Psoas muscle (tissue), 7 donors: ENCODE measurements at regions not wholly inside any gene's neighbourhood (a gene's known extent, or its start where the extent isn't known, plus 50 kb on each side); places are given as distances from the start of the nearest gene placed in this dataset.

Experiments
- ATAC-seq, 4 donors: fragments of 200-7000 bp; cut with Tn5 transposase; one replicate each; pipeline ENCODE4 v1.9.1; 2020; ENCODE audit warnings: moderate library complexity in 3 of 4, mild to moderate bottlenecking in 2 of 4
- DNase-seq, 2 donors: peaks; one replicate each; pipeline ENCODE4 v3.0.0-alpha.2; 2020
- H3K27ac ChIP-seq: fragments of 200-600 bp; one replicate; pipeline ENCODE4 v1.8.0; 2022
- H3K27me3 ChIP-seq, 3 donors: fragments of 200-600 bp in 1 of 3; one replicate each; pipeline versions ENCODE4 v1.6.1 to v1.8.0; 2013 to 2022; ENCODE audit warnings: low read length in 2 of 3, mild to moderate bottlenecking in 2 of 3, moderate library complexity in 1 of 3; ENCODE audit not compliant: insufficient read depth in 3 of 3
- H3K36me3 ChIP-seq, 2 donors: fragments of 200-600 bp in 1 of 2; one replicate each; pipeline versions ENCODE4 v1.6.1 to v1.8.0; 2013 to 2022; ENCODE audit warnings: low read depth in 1 of 2, mild to moderate bottlenecking in 1 of 2, moderate library complexity in 1 of 2; ENCODE audit not compliant: insufficient read depth in 1 of 2
- H3K4me1 ChIP-seq: fragments of 200-600 bp; one replicate; pipeline ENCODE4 v1.8.0; 2022
- H3K4me3 ChIP-seq: fragments of 200-600 bp; one replicate; pipeline ENCODE4 v1.8.0; 2022; ENCODE audit warnings: mild to moderate bottlenecking
- H3K9me3 ChIP-seq: fragments of 200-600 bp; one replicate; pipeline ENCODE4 v1.8.0; 2022
- WGBS, 3 donors: extraction: QIAGEN DNeasy Blood & Tissue Kit; methylation state at CpG; one replicate each; pipeline versions ENCODE4 v1.1.6 to v1.1.7; 2013; 5-methylcytosine and 5-hydroxymethylcytosine counted together
- intact Hi-C, 2 donors: fragments of 100-400 bp; cut with DNase I; formaldehyde crosslinking; loops; one replicate each; pipeline versions ENCODE4 v1.11.0 to v1.14.2; 2022
- TF ChIP-seq, protein P1 (sequence below): fragments of 200-600 bp; IDR thresholded peaks from one replicate; pipeline ENCODE4 v1.8.0; 2022; ENCODE audit warnings: antibody characterized with exemption
- donor health status: healthy with polysubstance abuse.
- donor health status: DM: no; HTN: no; CAD: no; lungs with moderate emphysema.
- donor health status: Bipolar disorder and iron deficiency.
- donor health status: healthy.
- donor health status: DM: yes; HTN: yes; CAD: no.
- donor health status: DM: no; HTN: no; CAD: no.
- donor health status: DM: yes; HTN: yes; CAD: no.

- no peaks in the 10 kb centered on the region for H3K36me3 ChIP-seq
- TF ChIP-seq, protein P1, sequence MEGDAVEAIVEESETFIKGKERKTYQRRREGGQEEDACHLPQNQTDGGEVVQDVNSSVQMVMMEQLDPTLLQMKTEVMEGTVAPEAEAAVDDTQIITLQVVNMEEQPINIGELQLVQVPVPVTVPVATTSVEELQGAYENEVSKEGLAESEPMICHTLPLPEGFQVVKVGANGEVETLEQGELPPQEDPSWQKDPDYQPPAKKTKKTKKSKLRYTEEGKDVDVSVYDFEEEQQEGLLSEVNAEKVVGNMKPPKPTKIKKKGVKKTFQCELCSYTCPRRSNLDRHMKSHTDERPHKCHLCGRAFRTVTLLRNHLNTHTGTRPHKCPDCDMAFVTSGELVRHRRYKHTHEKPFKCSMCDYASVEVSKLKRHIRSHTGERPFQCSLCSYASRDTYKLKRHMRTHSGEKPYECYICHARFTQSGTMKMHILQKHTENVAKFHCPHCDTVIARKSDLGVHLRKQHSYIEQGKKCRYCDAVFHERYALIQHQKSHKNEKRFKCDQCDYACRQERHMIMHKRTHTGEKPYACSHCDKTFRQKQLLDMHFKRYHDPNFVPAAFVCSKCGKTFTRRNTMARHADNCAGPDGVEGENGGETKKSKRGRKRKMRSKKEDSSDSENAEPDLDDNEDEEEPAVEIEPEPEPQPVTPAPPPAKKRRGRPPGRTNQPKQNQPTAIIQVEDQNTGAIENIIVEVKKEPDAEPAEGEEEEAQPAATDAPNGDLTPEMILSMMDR = no peak
- peaks cover 22% of the 10 kb centered on the region for H3K4me1 ChIP-seq
- H3K27me3 ChIP-seq = no peaks in the 10 kb centered on the region
- WGBS, 3 donors = 86 to 93% (median 92%) methylated on average over 10 of the region's 10 CpGs
- intact Hi-C loops = loop anchor here (5.0 kb wide), 1 partner anchor 67 kb away; no protein-coding TSS in a partner anchor
- H3K9me3 ChIP-seq = no peaks in the 10 kb centered on the region
- ATAC-seq (no peak), DNase-seq (no peak)
- no peak overlapping the region for H3K4me3 ChIP-seq
- no peak overlapping the region for H3K27ac ChIP-seq
These were observed 84.2 kb upstream of the ARMC2 start for GRCh38 chr6:108763931-108764579.

- H3K4me3 ChIP-seq = no peak overlapping the region
- WGBS, 3 donors = 82 to 100% (median 91%) methylated on average over 1 of the region's 1 CpG
- ATAC-seq = no peak
- H3K9me3 ChIP-seq = no peaks in the 10 kb centered on the region
- H3K27me3 ChIP-seq = no peaks in the 10 kb centered on the region
- intact Hi-C loops = loop anchor here (5.0 kb wide), 1 partner anchor 67 kb away; no protein-coding TSS in a partner anchor
- peaks cover 22% of the 10 kb centered on the region for H3K4me1 ChIP-seq
- H3K27ac ChIP-seq = no peak overlapping the region
- DNase-seq = no peak
- H3K36me3 ChIP-seq = no peaks in the 10 kb centered on the region
- TF ChIP-seq, protein P1 = no peak
These were observed 83.7 kb upstream of the ARMC2 start for GRCh38 chr6:108764580-108764950.

DNA sequence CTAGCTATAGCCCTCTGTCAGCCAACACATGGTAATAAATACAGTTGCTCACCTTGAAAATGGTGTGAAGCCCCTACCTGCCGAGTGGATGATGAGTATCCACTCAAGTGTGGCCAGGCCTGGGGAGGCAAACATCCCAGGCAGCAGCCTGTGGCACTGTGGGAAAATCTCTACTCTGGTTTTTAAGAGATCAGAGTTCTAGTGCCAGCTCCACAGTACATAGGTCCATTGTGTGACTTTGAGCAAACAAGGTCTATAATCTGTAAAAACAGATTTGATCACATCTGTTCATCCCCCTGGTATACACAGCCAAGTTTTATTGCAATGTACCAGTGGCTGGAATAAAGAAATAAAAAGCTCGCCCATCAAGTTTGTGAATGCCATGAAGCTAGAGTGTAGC, 82.7 kb upstream of the ARMC2 start:
- intact Hi-C loops = no loop called here
- whole genome bisulfite sequencing, 3 donors = 95 to 99% (median 96%) methylated on average over 2 of the region's 2 CpGs
- no peak overlapping the region for H3K4me3 ChIP-seq
- no peaks in the 10 kb centered on the region for H3K36me3 ChIP-seq
- DNase-seq (no peak), ATAC-seq (no peak)
- H3K4me1 ChIP-seq = peaks cover 17% of the 10 kb centered on the region
- H3K9me3 ChIP-seq = no peaks in the 10 kb centered on the region
- TF ChIP-seq, protein P1 = no peak
- H3K27ac ChIP-seq = no peak overlapping the region
- H3K27me3 ChIP-seq = no peaks in the 10 kb centered on the region

DNA sequence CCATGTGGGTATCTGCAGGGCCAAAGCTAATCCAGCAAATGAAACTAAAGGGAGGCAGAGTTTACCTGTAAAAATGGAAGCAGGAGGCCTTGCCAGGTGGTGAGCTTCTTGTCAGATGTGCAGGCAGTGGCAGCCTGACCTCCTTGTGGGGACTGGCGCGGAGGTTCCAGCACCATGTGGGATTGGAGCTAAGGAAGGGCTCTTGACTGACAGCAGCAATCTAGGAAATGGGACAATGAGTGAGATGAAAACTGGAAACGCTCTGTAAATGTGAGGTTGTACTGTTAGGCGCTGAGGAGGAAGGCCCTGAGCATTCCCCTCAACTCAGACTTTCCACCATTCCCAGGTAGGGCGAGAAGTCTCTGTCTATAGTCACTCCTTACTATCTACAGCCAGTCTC, 81.8 kb upstream of the ARMC2 start:
- Histone ChIP-seq H3K4me1 (peaks cover 16% of the 10 kb centered on the region), H3K4me3 (no peak overlapping the region), H3K27ac (no peak overlapping the region), H3K9me3 (no peaks in the 10 kb centered on the region), H3K27me3 (no peaks in the 10 kb centered on the region), H3K36me3 (no peaks in the 10 kb centered on the region)
- ATAC-seq = no peak
- TF ChIP-seq, protein P1 = no peak
- no peak for DNase-seq
- WGBS, 3 donors = 94 to 100% (median 98%) methylated on average over 5 of the region's 5 CpGs
- intact Hi-C loops = no loop called here

GRCh38 chr6:108766886-108767285, 81.3 kb upstream of the ARMC2 start:
- no peak overlapping the region for H3K4me3 ChIP-seq
- H3K27ac ChIP-seq = no peak overlapping the region
- DNase-seq = no peak
- WGBS, 3 donors = 92 to 94% (median 92%) methylated on average over 6 of the region's 6 CpGs
- intact Hi-C loops = no loop called here
- H3K27me3 ChIP-seq = no peaks in the 10 kb centered on the region
- H3K36me3 ChIP-seq = no peaks in the 10 kb centered on the region
- TF ChIP-seq, protein P1 = no peak
- no peaks in the 10 kb centered on the region for H3K9me3 ChIP-seq
- H3K4me1 ChIP-seq = peaks cover 20% of the 10 kb centered on the region
- ATAC-seq = no peak
